HEK293 (cell line): ENCODE measurements at regions not wholly inside any gene's neighbourhood (a gene's known extent, or its start where the extent isn't known, plus 50 kb on each side); places are given as distances from the start of the nearest gene placed in this dataset.

Experiments used
- CTCF ChIA-PET: fragments of 350-600 bp; formaldehyde crosslinking; extraction: SDS; loops from one replicate; lab custom pipeline; 2021; ENCODE audit warnings: antibody characterized with exemption; lab: Yijun Ruan, JAX
- POLR2A ChIA-PET: fragments of 300-600 bp; formaldehyde crosslinking; extraction: SDS; loops from one replicate; lab custom pipeline; 2020; ENCODE audit warnings: antibody characterized with exemption, inconsistent platforms; lab: Yijun Ruan, JAX
- H3K27ac ChIP-seq: fragments of 200-500 bp; sonication (Bioruptor generic); 2 replicates; pipeline ENCODE4 v1.5.1; 2014; ENCODE audit warnings: low read depth, low read length, control low read depth, inconsistent platforms; ENCODE audit errors: extremely low read depth
- H3K36me3 ChIP-seq, 2 experiments: fragments of 200-500 bp in 1 of 2; sonication (Bioruptor generic) in 1 of 2; 1 replicate in 1 of 2; 2 replicates in 1 of 2; pipeline ENCODE4 v1.5.1; 2014 to 2017; ENCODE audit warnings: inconsistent platforms in 2 of 2, low read length in 2 of 2; ENCODE audit not compliant: control insufficient read depth in 2 of 2, insufficient read depth in 1 of 2
- H3K4me1 ChIP-seq: fragments of 200-500 bp; sonication (Bioruptor generic); 2 replicates; pipeline ENCODE4 v1.5.1; 2014; ENCODE audit warnings: mild to moderate bottlenecking, low read length, inconsistent platforms; ENCODE audit not compliant: control insufficient read depth, insufficient read depth
- H3K4me3 ChIP-seq: 2 replicates; pipeline ENCODE4 v1.5.1; 2011; ENCODE audit warnings: low read depth, mild to moderate bottlenecking, control low read depth, low read length, moderate library complexity
- H3K9me3 ChIP-seq: fragments of 200-500 bp; sonication (Bioruptor generic); 2 replicates; pipeline ENCODE4 v1.5.1; 2014; ENCODE audit warnings: low read depth, low read length, inconsistent platforms; ENCODE audit not compliant: control insufficient read depth, insufficient read depth
- FEZF1 ChIP-seq: fragments of 450-650 bp; formaldehyde crosslinking; IDR thresholded peaks from 2 replicates; pipeline ENCODE4 v1.5.1; 2016; ENCODE audit warnings: missing biosample characterization, missing genetic modification characterization
- KLF8 ChIP-seq: fragments of 450-650 bp; formaldehyde crosslinking; IDR thresholded peaks from 2 replicates; pipeline ENCODE4 v1.5.1; 2016; ENCODE audit warnings: missing biosample characterization, missing genetic modification characterization
- MEIS1 ChIP-seq: sonication (generic); formaldehyde crosslinking; IDR thresholded peaks from 2 replicates; pipeline ENCODE4 v1.8.1; 2022; ENCODE audit warnings: missing genetic modification reagents, mild to moderate bottlenecking, borderline replicate concordance
- PRDM10 ChIP-seq: fragments of 450-650 bp; formaldehyde crosslinking; IDR thresholded peaks from 2 replicates; pipeline ENCODE4 v1.5.1; 2016; ENCODE audit warnings: missing biosample characterization, missing genetic modification characterization
- SETDB1 ChIP-seq: IDR thresholded peaks from one replicate; pipeline ENCODE4 v1.6.1; 2017; ENCODE audit warnings: mild to moderate bottlenecking, low read length, moderate library complexity, mixed read lengths; ENCODE audit not compliant: insufficient read length
- ZFP69B ChIP-seq: fragments of 450-650 bp; formaldehyde crosslinking; IDR thresholded peaks from 2 replicates; pipeline ENCODE4 v1.5.1; 2016; ENCODE audit warnings: missing biosample characterization, missing genetic modification characterization
- ZNF133 ChIP-seq: fragments of 450-650 bp; formaldehyde crosslinking; IDR thresholded peaks from 2 replicates; pipeline ENCODE4 v1.5.1; 2016; ENCODE audit warnings: missing biosample characterization, missing genetic modification characterization
- ZNF146 ChIP-seq: fragments of 450-650 bp; formaldehyde crosslinking; IDR thresholded peaks from 2 replicates; pipeline ENCODE4 v1.5.1; 2016; ENCODE audit warnings: missing biosample characterization, missing genetic modification characterization
- ZNF26 ChIP-seq: fragments of 450-650 bp; formaldehyde crosslinking; IDR thresholded peaks from 2 replicates; pipeline ENCODE4 v1.5.1; 2016; ENCODE audit warnings: missing biosample characterization, missing genetic modification characterization
- ZNF341 ChIP-seq: fragments of 450-650 bp; formaldehyde crosslinking; IDR thresholded peaks from 2 replicates; pipeline ENCODE4; 2016; ENCODE audit warnings: low read depth, missing biosample characterization, missing genetic modification characterization
- ZNF354C ChIP-seq: fragments of 450-650 bp; formaldehyde crosslinking; IDR thresholded peaks from 2 replicates; pipeline ENCODE4 v1.5.1; 2016; ENCODE audit warnings: missing biosample characterization, missing genetic modification characterization, low read depth, borderline replicate concordance
- ZNF433 ChIP-seq: fragments of 450-650 bp; formaldehyde crosslinking; IDR thresholded peaks from 2 replicates; pipeline ENCODE4 v1.5.1; 2016; ENCODE audit warnings: missing biosample characterization, missing genetic modification characterization, low read depth
- ZNF48 ChIP-seq: fragments of 450-650 bp; formaldehyde crosslinking; IDR thresholded peaks from 2 replicates; pipeline ENCODE4 v1.5.1; 2016; ENCODE audit warnings: missing biosample characterization, missing genetic modification characterization
- ZNF521 ChIP-seq: fragments of 450-650 bp; formaldehyde crosslinking; IDR thresholded peaks from 2 replicates; pipeline ENCODE4 v1.5.1; 2017; ENCODE audit warnings: missing biosample characterization, mild to moderate bottlenecking, missing genetic modification characterization
- ZNF639 ChIP-seq: fragments of 450-650 bp; formaldehyde crosslinking; IDR thresholded peaks from 2 replicates; pipeline ENCODE4 v1.5.1; 2016; ENCODE audit warnings: missing biosample characterization, missing genetic modification characterization
- ZNF747 ChIP-seq: fragments of 450-650 bp; formaldehyde crosslinking; IDR thresholded peaks from 2 replicates; pipeline ENCODE4 v1.5.1; 2016; ENCODE audit warnings: missing biosample characterization, missing genetic modification characterization
- ZNF791 ChIP-seq: fragments of 450-650 bp; formaldehyde crosslinking; IDR thresholded peaks from 2 replicates; pipeline ENCODE4 v1.5.1; 2016; ENCODE audit warnings: missing biosample characterization, missing genetic modification characterization
- TF ChIP-seq, protein P1 (sequence below): fragments of 450-650 bp; formaldehyde crosslinking; IDR thresholded peaks from 2 replicates; pipeline ENCODE4 v1.5.1; 2016; ENCODE audit warnings: missing biosample characterization, missing genetic modification characterization
- TF ChIP-seq, protein P2 (sequence below): fragments of 450-650 bp; formaldehyde crosslinking; IDR thresholded peaks from 2 replicates; pipeline ENCODE4 v1.5.1; 2016; ENCODE audit warnings: missing biosample characterization, missing genetic modification characterization

- H3K27ac ChIP-seq, result no peak overlapping the region
- H3K9me3 ChIP-seq, result no peaks in the 10 kb centered on the region
- no peak overlapping the region for H3K4me3 ChIP-seq
- TF ChIP-seq PRDM10 (tag by site-specific recombination) (peak; percentile 80), ZNF26 (tag by site-specific recombination) (no peak)
- ChIA-PET CTCF (no interaction called here), POLR2A (interaction anchor here (0.5 kb wide), 1 partner anchor 13 kb away, joined by 3 read pairs; no protein-coding TSS in a partner anchor)
- no peaks in the 10 kb centered on the region for H3K4me1 ChIP-seq
- no peaks in the 10 kb centered on the region for H3K36me3 ChIP-seq
These were observed 283.6 kb downstream of the PCNX1 start for GRCh38 chr14:71190770-71191374.

DNA sequence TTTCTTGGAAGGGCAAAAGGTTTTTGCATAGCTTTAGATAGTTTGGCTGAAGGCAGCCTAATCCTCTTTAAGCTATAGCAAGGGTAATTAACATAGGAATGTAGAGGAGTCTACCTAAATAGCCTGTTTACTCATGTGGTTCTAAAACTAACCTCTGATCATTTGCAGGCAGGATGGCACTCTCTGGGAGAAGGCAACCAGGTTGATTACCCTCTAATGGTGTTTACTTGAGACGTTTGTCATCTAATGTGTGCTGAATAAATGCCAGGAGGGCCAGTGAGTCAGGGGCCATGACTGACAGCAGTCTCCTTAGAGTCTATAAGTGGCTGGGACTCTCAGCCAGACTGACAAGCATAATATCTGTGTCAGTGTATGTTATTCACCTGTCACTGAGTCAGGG is 286.4 kb downstream of the PCNX1 start:
- no peak for TF ChIP-seq ZNF354C (tag by site-specific recombination)
- no peak for TF ChIP-seq MEIS1
- no peak for TF ChIP-seq ZNF747 (tag by site-specific recombination)
- no peak for TF ChIP-seq ZNF146
- TF ChIP-seq KLF8 (tag by site-specific recombination), result no peak
- TF ChIP-seq, protein P1, sequence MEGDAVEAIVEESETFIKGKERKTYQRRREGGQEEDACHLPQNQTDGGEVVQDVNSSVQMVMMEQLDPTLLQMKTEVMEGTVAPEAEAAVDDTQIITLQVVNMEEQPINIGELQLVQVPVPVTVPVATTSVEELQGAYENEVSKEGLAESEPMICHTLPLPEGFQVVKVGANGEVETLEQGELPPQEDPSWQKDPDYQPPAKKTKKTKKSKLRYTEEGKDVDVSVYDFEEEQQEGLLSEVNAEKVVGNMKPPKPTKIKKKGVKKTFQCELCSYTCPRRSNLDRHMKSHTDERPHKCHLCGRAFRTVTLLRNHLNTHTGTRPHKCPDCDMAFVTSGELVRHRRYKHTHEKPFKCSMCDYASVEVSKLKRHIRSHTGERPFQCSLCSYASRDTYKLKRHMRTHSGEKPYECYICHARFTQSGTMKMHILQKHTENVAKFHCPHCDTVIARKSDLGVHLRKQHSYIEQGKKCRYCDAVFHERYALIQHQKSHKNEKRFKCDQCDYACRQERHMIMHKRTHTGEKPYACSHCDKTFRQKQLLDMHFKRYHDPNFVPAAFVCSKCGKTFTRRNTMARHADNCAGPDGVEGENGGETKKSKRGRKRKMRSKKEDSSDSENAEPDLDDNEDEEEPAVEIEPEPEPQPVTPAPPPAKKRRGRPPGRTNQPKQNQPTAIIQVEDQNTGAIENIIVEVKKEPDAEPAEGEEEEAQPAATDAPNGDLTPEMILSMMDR, result no peak
- no peak for TF ChIP-seq SETDB1
- H3K9me3 ChIP-seq, result no peaks in the 10 kb centered on the region
- H3K36me3 ChIP-seq, result no peaks in the 10 kb centered on the region
- no peak overlapping the region for H3K27ac ChIP-seq
- CTCF ChIA-PET, result interaction anchor here (0.6 kb wide), 2 partner anchors 133 to 153 kb away, joined by 3 read pairs; no protein-coding TSS in a partner anchor
- no peaks in the 10 kb centered on the region for H3K4me1 ChIP-seq
- no peak overlapping the region for H3K4me3 ChIP-seq
- POLR2A ChIA-PET, result no interaction called here

DNA sequence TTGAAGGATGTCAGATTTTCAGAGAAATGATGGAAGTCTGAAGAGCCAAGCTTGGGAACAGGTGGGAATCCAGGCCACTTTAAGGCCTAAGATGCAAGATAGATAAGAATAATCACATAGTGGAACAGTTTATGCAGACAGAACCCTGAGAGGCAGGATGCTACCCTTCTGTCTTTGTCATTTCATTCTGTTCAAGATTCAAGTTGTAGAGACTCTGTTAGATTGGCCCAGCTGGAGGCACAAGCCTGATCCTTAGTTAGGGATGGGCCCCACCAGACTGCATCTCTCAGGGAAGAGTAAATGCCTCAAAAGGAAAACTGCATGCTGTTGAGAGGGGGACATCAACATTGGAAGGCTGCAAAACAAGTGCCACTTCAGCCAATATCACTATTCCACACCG is 287.0 kb downstream of the PCNX1 start:
- POLR2A ChIA-PET, result no interaction called here
- H3K4me3 ChIP-seq, result no peak overlapping the region
- H3K9me3 ChIP-seq, result no peaks in the 10 kb centered on the region
- no peaks in the 10 kb centered on the region for H3K4me1 ChIP-seq
- CTCF ChIA-PET, result interaction anchor here (0.6 kb wide), 1 partner anchor 152 kb away, joined by 3 read pairs; no protein-coding TSS in a partner anchor
- H3K27ac ChIP-seq, result no peak overlapping the region
- no peaks in the 10 kb centered on the region for H3K36me3 ChIP-seq
- TF ChIP-seq ZNF521 (tag by site-specific recombination) (no peak), ZNF26 (tag by site-specific recombination) (no peak), ZNF133 (tag by site-specific recombination) (no peak), ZNF791 (tag by site-specific recombination) (no peak), SETDB1 (no peak), ZNF433 (tag by site-specific recombination) (no peak), ZNF341 (tag by site-specific recombination) (no peak), ZFP69B (tag by site-specific recombination) (no peak), ZNF639 (tag by site-specific recombination) (no peak), FEZF1 (tag by site-specific recombination) (no peak), ZNF48 (tag by site-specific recombination) (no peak)
- TF ChIP-seq, protein P2, sequence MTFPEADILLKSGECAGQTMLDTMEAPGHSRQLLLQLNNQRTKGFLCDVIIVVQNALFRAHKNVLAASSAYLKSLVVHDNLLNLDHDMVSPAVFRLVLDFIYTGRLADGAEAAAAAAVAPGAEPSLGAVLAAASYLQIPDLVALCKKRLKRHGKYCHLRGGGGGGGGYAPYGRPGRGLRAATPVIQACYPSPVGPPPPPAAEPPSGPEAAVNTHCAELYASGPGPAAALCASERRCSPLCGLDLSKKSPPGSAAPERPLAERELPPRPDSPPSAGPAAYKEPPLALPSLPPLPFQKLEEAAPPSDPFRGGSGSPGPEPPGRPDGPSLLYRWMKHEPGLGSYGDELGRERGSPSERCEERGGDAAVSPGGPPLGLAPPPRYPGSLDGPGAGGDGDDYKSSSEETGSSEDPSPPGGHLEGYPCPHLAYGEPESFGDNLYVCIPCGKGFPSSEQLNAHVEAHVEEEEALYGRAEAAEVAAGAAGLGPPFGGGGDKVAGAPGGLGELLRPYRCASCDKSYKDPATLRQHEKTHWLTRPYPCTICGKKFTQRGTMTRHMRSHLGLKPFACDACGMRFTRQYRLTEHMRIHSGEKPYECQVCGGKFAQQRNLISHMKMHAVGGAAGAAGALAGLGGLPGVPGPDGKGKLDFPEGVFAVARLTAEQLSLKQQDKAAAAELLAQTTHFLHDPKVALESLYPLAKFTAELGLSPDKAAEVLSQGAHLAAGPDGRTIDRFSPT, result no peak
